Tibial nerve (tissue), 4 donors: ENCODE measurements at regions not wholly inside any gene's neighbourhood (a gene's known extent, or its start where the extent isn't known, plus 50 kb on each side); places are given as distances from the start of the nearest gene placed in this dataset.

ENCODE experiments used
- DNase-seq, 2 donors: peaks; one replicate each; pipeline ENCODE4 v3.0.0-alpha.2; 2019; ENCODE audit warnings: low spot score in 2 of 2
- H3K27ac ChIP-seq, 4 donors: fragments of 200-600 bp; sonication (generic) in 3 of 4; one replicate each; pipeline ENCODE4 v1.5.1; 2017 to 2019; ENCODE audit warnings: mild to moderate bottlenecking in 1 of 4
- H3K27me3 ChIP-seq, 2 donors: fragments of 200-600 bp; sonication (generic) in 1 of 2; one replicate each; pipeline versions ENCODE4 v1.5.1 to v1.6.0; 2017 to 2019
- H3K36me3 ChIP-seq, 3 donors: fragments of 200-600 bp; sonication (generic); one replicate each; pipeline ENCODE4 v1.5.1; 2018 to 2019
- H3K4me1 ChIP-seq, 4 donors: fragments of 200-600 bp; sonication (generic) in 3 of 4; one replicate each; pipeline ENCODE4 v1.5.1; 2017 to 2019
- H3K4me3 ChIP-seq, 4 donors: fragments of 200-600 bp; sonication (generic) in 3 of 4; one replicate each; pipeline ENCODE4 v1.5.1; 2017 to 2019; ENCODE audit warnings: mild to moderate bottlenecking in 1 of 4, moderate library complexity in 1 of 4
- H3K9me3 ChIP-seq, 4 donors: fragments of 200-600 bp; sonication (generic) in 3 of 4; one replicate each; pipeline ENCODE4 v1.5.1; 2017 to 2019
- EP300 ChIP-seq, 2 donors: sonication (generic); formaldehyde crosslinking; IDR thresholded peaks; one replicate each; pipeline ENCODE4 v1.6.1; 2017; ENCODE audit warnings: antibody characterized with exemption in 2 of 2, mild to moderate bottlenecking in 1 of 2
- POLR2A ChIP-seq, 2 donors: fragments of 450-650 bp; IDR thresholded peaks; one replicate each; pipeline ENCODE4 v1.6.1; 2017; ENCODE audit warnings: antibody characterized with exemption in 2 of 2, mild to moderate bottlenecking in 2 of 2, moderate library complexity in 2 of 2
- WGBS, 2 donors: methylation state at CpG; one replicate each; pipeline ENCODE4 v1.1.5; 2018; 5-methylcytosine and 5-hydroxymethylcytosine counted together
- TF ChIP-seq, protein P1 (sequence below), 5 experiments: fragments of 200-600 bp in 3 of 5; fragments of 450-650 bp in 2 of 5; sonication (generic) in 3 of 5; IDR thresholded peaks; one replicate each; pipeline ENCODE4 v1.5.1; 2016 to 2019; ENCODE audit warnings: antibody characterized with exemption in 5 of 5, mild to moderate bottlenecking in 3 of 5, moderate library complexity in 2 of 5

DNA sequence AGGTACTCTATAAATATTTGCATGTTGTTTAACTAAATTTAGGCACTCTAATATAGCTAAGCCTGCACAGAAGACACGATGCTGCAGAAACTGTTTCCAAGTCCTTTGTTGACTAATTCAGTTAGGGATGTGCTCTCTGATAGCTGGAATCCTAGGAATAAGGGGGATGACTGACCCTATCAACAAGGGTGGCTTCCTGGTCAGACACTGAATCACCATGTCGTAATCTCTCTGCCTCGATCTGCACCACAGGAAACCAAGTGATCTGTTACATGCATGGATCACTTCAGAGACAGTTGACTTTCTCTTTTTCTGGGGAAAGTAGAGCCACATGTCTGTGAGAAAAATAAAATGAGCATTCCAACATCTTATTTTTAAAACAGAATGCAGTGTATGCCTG, 169.1 kb downstream of the GUCY2F start:
- DNase-seq = no peak
- H3K27ac ChIP-seq = no peak overlapping the region
- H3K4me3 ChIP-seq = no peak overlapping the region
- no peaks in the 10 kb centered on the region for H3K9me3 ChIP-seq
- WGBS, 2 donors = 41 to 55% methylated on average over 3 of the region's 3 CpGs
- no peaks in the 10 kb centered on the region for H3K36me3 ChIP-seq
- H3K4me1 ChIP-seq = no peaks in the 10 kb centered on the region
- peaks cover 0 to 5% of the 10 kb centered on the region in 2 donors for H3K27me3 ChIP-seq
- TF ChIP-seq POLR2A (IDR thresholded peaks at IDR 0.05) = no peak
- no peak for TF ChIP-seq EP300 (IDR thresholded peaks at IDR 0.05)
- TF ChIP-seq, protein P1, sequence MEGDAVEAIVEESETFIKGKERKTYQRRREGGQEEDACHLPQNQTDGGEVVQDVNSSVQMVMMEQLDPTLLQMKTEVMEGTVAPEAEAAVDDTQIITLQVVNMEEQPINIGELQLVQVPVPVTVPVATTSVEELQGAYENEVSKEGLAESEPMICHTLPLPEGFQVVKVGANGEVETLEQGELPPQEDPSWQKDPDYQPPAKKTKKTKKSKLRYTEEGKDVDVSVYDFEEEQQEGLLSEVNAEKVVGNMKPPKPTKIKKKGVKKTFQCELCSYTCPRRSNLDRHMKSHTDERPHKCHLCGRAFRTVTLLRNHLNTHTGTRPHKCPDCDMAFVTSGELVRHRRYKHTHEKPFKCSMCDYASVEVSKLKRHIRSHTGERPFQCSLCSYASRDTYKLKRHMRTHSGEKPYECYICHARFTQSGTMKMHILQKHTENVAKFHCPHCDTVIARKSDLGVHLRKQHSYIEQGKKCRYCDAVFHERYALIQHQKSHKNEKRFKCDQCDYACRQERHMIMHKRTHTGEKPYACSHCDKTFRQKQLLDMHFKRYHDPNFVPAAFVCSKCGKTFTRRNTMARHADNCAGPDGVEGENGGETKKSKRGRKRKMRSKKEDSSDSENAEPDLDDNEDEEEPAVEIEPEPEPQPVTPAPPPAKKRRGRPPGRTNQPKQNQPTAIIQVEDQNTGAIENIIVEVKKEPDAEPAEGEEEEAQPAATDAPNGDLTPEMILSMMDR (IDR thresholded peaks at IDR 0.05) = no peak

- Histone ChIP-seq H3K36me3 (no peaks in the 10 kb centered on the region), H3K9me3 (no peaks in the 10 kb centered on the region), H3K4me1 (no peaks in the 10 kb centered on the region), H3K27me3 (peaks cover 0 to 13% of the 10 kb centered on the region in 2 donors), H3K27ac (no peak overlapping the region), H3K4me3 (no peak overlapping the region)
- WGBS, 2 donors = 75 to 92% methylated on average over 8 of the region's 8 CpGs
- no peak for DNase-seq
- TF ChIP-seq, protein P1 (IDR thresholded peaks at IDR 0.05) = no peak
- TF ChIP-seq POLR2A (IDR thresholded peaks at IDR 0.05) (no peak), EP300 (IDR thresholded peaks at IDR 0.05) (no peak)
Observed at GRCh38 chrX:109310031-109310430, 171.9 kb downstream of the GUCY2F start.

GRCh38 chrX:109301177-109301576, 180.7 kb downstream of the GUCY2F start:
- WGBS, 2 donors = 68 to 80% methylated on average over 2 of the region's 2 CpGs
- DNase-seq = no peak
- Histone ChIP-seq H3K4me3 (no peak overlapping the region), H3K9me3 (no peaks in the 10 kb centered on the region), H3K27ac (no peak overlapping the region), H3K36me3 (no peaks in the 10 kb centered on the region), H3K4me1 (no peaks in the 10 kb centered on the region), H3K27me3 (peaks cover 0 to 6% of the 10 kb centered on the region in 2 donors)
- TF ChIP-seq, protein P1 (IDR thresholded peaks at IDR 0.05) = no peak
- TF ChIP-seq EP300 (IDR thresholded peaks at IDR 0.05) = no peak
- no peak for TF ChIP-seq POLR2A (IDR thresholded peaks at IDR 0.05)

DNA sequence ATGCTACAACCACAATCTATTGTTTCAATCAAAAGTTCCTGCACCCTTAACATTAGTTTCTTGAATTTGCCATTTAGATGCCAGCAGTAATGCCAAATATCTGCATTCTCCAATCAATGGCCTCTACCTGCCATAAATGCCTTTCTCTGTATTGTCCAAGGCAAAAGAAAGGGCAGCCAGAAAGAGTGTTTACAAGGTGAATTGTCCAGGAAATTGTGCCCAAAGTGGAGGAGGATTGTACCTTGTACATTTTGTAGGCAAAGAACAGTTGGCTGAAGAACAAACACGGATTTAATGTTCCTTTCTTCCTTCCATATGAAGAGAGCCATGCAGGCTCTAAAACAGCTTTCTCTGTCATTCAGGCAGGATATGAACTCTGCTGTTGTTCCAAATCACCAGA, 181.5 kb downstream of the GUCY2F start:
- Histone ChIP-seq H3K27ac (no peak overlapping the region), H3K36me3 (no peaks in the 10 kb centered on the region), H3K4me3 (no peak overlapping the region), H3K27me3 (peaks cover 0 to 6% of the 10 kb centered on the region in 2 donors), H3K4me1 (no peaks in the 10 kb centered on the region), H3K9me3 (no peaks in the 10 kb centered on the region)
- WGBS, 2 donors = 30 to 60% methylated on average over 1 of the region's 1 CpG
- DNase-seq = no peak
- TF ChIP-seq, protein P1 (IDR thresholded peaks at IDR 0.05) = no peak
- TF ChIP-seq EP300 (IDR thresholded peaks at IDR 0.05) = no peak

DNA sequence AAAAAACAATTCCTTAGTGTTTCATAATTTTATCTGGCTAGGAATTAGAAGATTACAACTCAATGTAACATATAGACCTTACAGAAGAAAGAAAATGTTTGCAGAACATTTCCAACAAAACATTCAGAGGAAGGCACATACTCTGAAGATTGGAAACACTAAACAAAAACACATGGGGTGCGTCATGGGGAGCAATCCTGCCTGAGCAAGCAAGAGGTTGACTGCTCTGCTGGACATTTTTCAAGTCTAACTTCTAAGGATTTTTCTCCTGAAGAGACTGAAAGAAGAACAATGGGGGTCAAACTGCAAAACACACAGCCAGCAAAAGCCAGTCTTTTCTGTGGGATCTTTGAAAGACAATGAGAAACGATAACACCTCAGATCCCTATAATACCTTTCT, 182.8 kb downstream of the GUCY2F start:
- Histone ChIP-seq H3K27ac (no peak overlapping the region), H3K27me3 (no peaks in the 10 kb centered on the region), H3K4me1 (no peaks in the 10 kb centered on the region), H3K9me3 (no peaks in the 10 kb centered on the region), H3K4me3 (no peak overlapping the region), H3K36me3 (no peaks in the 10 kb centered on the region)
- no peak for DNase-seq
- 46 to 48% methylated on average over 2 of the region's 2 CpGs for WGBS, 2 donors
- TF ChIP-seq EP300 (IDR thresholded peaks at IDR 0.05) (no peak), POLR2A (IDR thresholded peaks at IDR 0.05) (no peak)
- TF ChIP-seq, protein P1 (IDR thresholded peaks at IDR 0.05) = no peak
